H9 (cell line): ENCODE measurements at regions not wholly inside any gene's neighbourhood (a gene's known extent, or its start where the extent isn't known, plus 50 kb on each side); places are given as distances from the start of the nearest gene placed in this dataset.

Source experiments
- DNase-seq: peaks from one replicate; pipeline ENCODE4 v3.0.0-alpha.2; 2017
- H2AFZ ChIP-seq: one replicate; pipeline ENCODE4 v1.6.1; 2013; ENCODE audit warnings: mild to moderate bottlenecking, low read length, control low read depth, moderate library complexity
- H2AK5ac ChIP-seq: 2 replicates; pipeline ENCODE4 v1.6.1; 2013; ENCODE audit warnings: low read length, control low read depth, mixed read lengths; ENCODE audit not compliant: insufficient read length
- H2BK120ac ChIP-seq: one replicate; pipeline ENCODE4 v1.6.1; 2013; ENCODE audit warnings: low read depth, mild to moderate bottlenecking, low read length, control low read depth, inconsistent platforms; ENCODE audit not compliant: poor library complexity, severe bottlenecking
- H2BK12ac ChIP-seq: 2 replicates; pipeline ENCODE4 v1.6.1; 2013; ENCODE audit warnings: low read length, control low read depth, mixed read lengths, low read depth; ENCODE audit not compliant: insufficient read length
- H2BK15ac ChIP-seq: 2 replicates; pipeline ENCODE4 v1.6.1; 2013; ENCODE audit warnings: low read depth, low read length, control low read depth
- H2BK20ac ChIP-seq: one replicate; pipeline ENCODE4 v1.6.1; 2013; ENCODE audit warnings: low read depth, mild to moderate bottlenecking, low read length, control low read depth, inconsistent platforms; ENCODE audit not compliant: poor library complexity, severe bottlenecking
- H2BK5ac ChIP-seq: 2 replicates; pipeline ENCODE4 v1.6.1; 2013; ENCODE audit warnings: low read length, control low read depth, mixed read lengths; ENCODE audit not compliant: insufficient read length
- H3K14ac ChIP-seq: 2 replicates; pipeline ENCODE4 v1.6.1; 2013; ENCODE audit warnings: low read length, control low read depth; ENCODE audit not compliant: insufficient read depth
- H3K18ac ChIP-seq: 2 replicates; pipeline ENCODE4 v1.6.1; 2013; ENCODE audit warnings: low read depth, mild to moderate bottlenecking, mixed read lengths, low read length, control low read depth; ENCODE audit not compliant: insufficient read length
- H3K23ac ChIP-seq: 2 replicates; pipeline ENCODE4 v1.6.1; 2013; ENCODE audit warnings: low read length, control low read depth, mixed read lengths, low read depth; ENCODE audit not compliant: insufficient read length
- H3K23me2 ChIP-seq: 2 replicates; pipeline ENCODE4 v1.6.1; 2013; ENCODE audit warnings: low read depth, mild to moderate bottlenecking, mixed read lengths, low read length, control low read depth; ENCODE audit not compliant: insufficient read length, poor library complexity, severe bottlenecking
- H3K27ac ChIP-seq: 2 replicates; pipeline ENCODE4 v1.5.1; 2013; ENCODE audit warnings: low read length, control low read depth, mixed read lengths, low read depth; ENCODE audit not compliant: insufficient read length
- H3K27me3 ChIP-seq: 2 replicates; pipeline ENCODE4 v1.6.1; 2013; ENCODE audit warnings: low read length, control low read depth, inconsistent platforms; ENCODE audit not compliant: insufficient read depth
- H3K4ac ChIP-seq: 2 replicates; pipeline ENCODE4 v1.6.1; 2013; ENCODE audit warnings: low read depth, mild to moderate bottlenecking, control low read depth, inconsistent platforms, low read length, moderate library complexity
- H3K4me1 ChIP-seq: 2 replicates; pipeline ENCODE4 v1.6.1; 2013; ENCODE audit warnings: low read length, control low read depth, inconsistent platforms; ENCODE audit not compliant: insufficient read depth
- H3K4me2 ChIP-seq: 2 replicates; pipeline ENCODE4 v1.6.1; 2013; ENCODE audit warnings: low read length, control low read depth, mixed read lengths; ENCODE audit not compliant: insufficient read length, insufficient read depth
- H3K56ac ChIP-seq: 2 replicates; pipeline ENCODE4 v1.6.1; 2013; ENCODE audit warnings: low read depth, mild to moderate bottlenecking, mixed read lengths, low read length, control low read depth; ENCODE audit not compliant: insufficient read length
- H3K79me1 ChIP-seq: 2 replicates; pipeline ENCODE4 v1.6.1; 2013; ENCODE audit warnings: low read depth, mild to moderate bottlenecking, moderate library complexity, low read length, control low read depth, inconsistent platforms; ENCODE audit not compliant: insufficient read depth, poor library complexity, severe bottlenecking
- H3K79me2 ChIP-seq: 2 replicates; pipeline ENCODE4 v1.6.1; 2013; ENCODE audit warnings: low read length, control low read depth, inconsistent platforms; ENCODE audit not compliant: insufficient read depth
- H3K9ac ChIP-seq: 2 replicates; pipeline ENCODE4 v1.6.1; 2013; ENCODE audit warnings: low read length, control low read depth, mixed read lengths; ENCODE audit not compliant: insufficient read length; ENCODE audit errors: extremely low read depth
- H3K9me3 ChIP-seq: one replicate; pipeline ENCODE4 v1.6.1; 2013; ENCODE audit warnings: low read depth, low read length, inconsistent platforms; ENCODE audit not compliant: control insufficient read depth
- H3T11ph ChIP-seq: one replicate; pipeline ENCODE4 v1.6.1; 2013; ENCODE audit warnings: mild to moderate bottlenecking, low read length, control low read depth, inconsistent platforms
- H4K20me1 ChIP-seq: one replicate; pipeline ENCODE4 v1.6.1; 2013; ENCODE audit not compliant: control insufficient read depth, insufficient read length, insufficient read depth
- H4K5ac ChIP-seq: 2 replicates; pipeline ENCODE4 v1.6.1; 2013; ENCODE audit warnings: low read depth, mild to moderate bottlenecking, mixed read lengths, low read length, control low read depth; ENCODE audit not compliant: insufficient read length
- H4K8ac ChIP-seq: replicated peaks from 2 replicates; pipeline ENCODE4 v1.6.1; 2013; ENCODE audit warnings: low read length, control low read depth, mixed read lengths, low read depth; ENCODE audit not compliant: insufficient read length
- H4K91ac ChIP-seq: 2 replicates; pipeline ENCODE4 v1.6.1; 2013; ENCODE audit warnings: low read depth, mild to moderate bottlenecking, moderate library complexity, mixed read lengths, low read length, control low read depth; ENCODE audit not compliant: insufficient read length
- H3K27ac Mint-ChIP-seq, 3 experiments: 2 replicates in 2 of 3; 3 replicates in 1 of 3; pipeline ENCODE4 v1.8.0; 2020 to 2021; ENCODE audit warnings: mixed read lengths in 3 of 3, mild to moderate bottlenecking in 1 of 3, moderate library complexity in 1 of 3
- H3K27me3 Mint-ChIP-seq: 2 replicates; pipeline ENCODE4 v1.8.0; 2021; ENCODE audit warnings: low read depth, mild to moderate bottlenecking, moderate library complexity, mixed read lengths
- H3K36me3 Mint-ChIP-seq, 3 experiments: 2 replicates in 2 of 3; 3 replicates in 1 of 3; pipeline ENCODE4 v1.8.0; 2020 to 2021; ENCODE audit warnings: low read depth in 3 of 3, mixed read lengths in 3 of 3; ENCODE audit not compliant: insufficient read depth in 1 of 3
- H3K4me1 Mint-ChIP-seq, 2 experiments: 2 replicates each; pipeline ENCODE4 v1.8.0; 2020; ENCODE audit warnings: mixed read lengths in 2 of 2
- H3K4me3 Mint-ChIP-seq, 2 experiments: 2 replicates in 1 of 2; 3 replicates in 1 of 2; pipeline ENCODE4 v1.8.0; 2020 to 2021; ENCODE audit warnings: mild to moderate bottlenecking in 2 of 2, mixed read lengths in 2 of 2, moderate library complexity in 1 of 2
- H3K9me3 Mint-ChIP-seq, 2 experiments: 2 replicates in 1 of 2; 3 replicates in 1 of 2; pipeline ENCODE4 v1.8.0; 2020; ENCODE audit warnings: mild to moderate bottlenecking in 2 of 2, mixed read lengths in 2 of 2, moderate library complexity in 1 of 2
- CTCF ChIP-seq: fragments of 200-600 bp; sonication (generic); conservative IDR thresholded peaks from 3 replicates; pipeline ENCODE4 v1.8.0; 2021; ENCODE audit warnings: antibody characterized with exemption, mild to moderate bottlenecking
- WGBS: extraction: QIAGEN DNeasy Blood & Tissue Kit; methylation state at CpG from one replicate; pipeline ENCODE4 v1.1.7; 2013; ENCODE audit warnings: missing lambda C conversion rate, low lambda C conversion rate, mixed read lengths; ENCODE audit not compliant: insufficient read length; ENCODE audit errors: extremely low coverage; 5-methylcytosine and 5-hydroxymethylcytosine counted together

- no peaks in the 10 kb centered on the region; the same call in 1 of the 2 replicates for H3K27me3 Mint-ChIP-seq
- H3K36me3 Mint-ChIP-seq = no peaks in the 10 kb centered on the region
- Histone ChIP-seq H3K23ac (no peak overlapping the region), H3K4ac (no peak overlapping the region), H4K5ac (no peak overlapping the region), H3K14ac (no peak overlapping the region; the same call in 1 of the 2 replicates), H3T11ph (no peak overlapping the region), H3K79me2 (no peaks in the 10 kb centered on the region), H3K27me3 (no peaks in the 10 kb centered on the region), H3K27ac (no peak overlapping the region), H3K56ac (no peak overlapping the region), H2BK5ac (no peak overlapping the region), H2BK15ac (no peak overlapping the region), H3K9me3 (no peaks in the 10 kb centered on the region), H4K8ac (no peak overlapping the region), H2BK120ac (no peak overlapping the region), H2AFZ (no peak overlapping the region), H2AK5ac (no peak overlapping the region), H4K20me1 (no peaks in the 10 kb centered on the region), H3K23me2 (no peaks in the 10 kb centered on the region), H3K18ac (no peak overlapping the region), H3K9ac (no peak overlapping the region), H3K79me1 (no peaks in the 10 kb centered on the region), H3K4me1 (no peaks in the 10 kb centered on the region), H2BK12ac (no peak overlapping the region), H3K4me2 (no peak overlapping the region), H4K91ac (no peak overlapping the region), H2BK20ac (no peak overlapping the region)
- peaks cover 5 to 6% of the 10 kb centered on the region in 2 experiments for H3K4me1 Mint-ChIP-seq
- H3K9me3 Mint-ChIP-seq = no peaks in the 10 kb centered on the region
- H3K4me3 Mint-ChIP-seq = no peak overlapping the region
- no peak overlapping the region; a peak in 1 of 7 replicates for H3K27ac Mint-ChIP-seq
- DNase-seq = no peak
- no CpG with 5 or more reads among the region's 4 CpGs for WGBS
- no peak for TF ChIP-seq CTCF
These were observed 1282.9 kb downstream of the TBC1D22A start for GRCh38 chr22:48045369-48045768.
